Stimulated activated CD4-positive, alpha-beta T cell treated with anti-CD3 and anti-CD28 coated beads, Interleukin-4, amount 100 ng/mL, for 48 hours (primary cell): ENCODE measurements at regions not wholly inside any gene's neighbourhood (a gene's known extent, or its start where the extent isn't known, plus 50 kb on each side); places are given as distances from the start of the nearest gene placed in this dataset.
A peak's percentile ranks its signal among the peaks of the same experiment; 100 is the strongest.
"Not testable (repeated sequence)": the region's sequence is repeated elsewhere in the genome, so short reads cannot be mapped to it uniquely, and the experiment has no call there.

Experiments used
- DNase-seq, 2 donors: peaks; one replicate each; pipeline ENCODE4 v3.0.0-alpha.2; 2020; ENCODE audit warnings: low read depth in 2 of 2

DNA sequence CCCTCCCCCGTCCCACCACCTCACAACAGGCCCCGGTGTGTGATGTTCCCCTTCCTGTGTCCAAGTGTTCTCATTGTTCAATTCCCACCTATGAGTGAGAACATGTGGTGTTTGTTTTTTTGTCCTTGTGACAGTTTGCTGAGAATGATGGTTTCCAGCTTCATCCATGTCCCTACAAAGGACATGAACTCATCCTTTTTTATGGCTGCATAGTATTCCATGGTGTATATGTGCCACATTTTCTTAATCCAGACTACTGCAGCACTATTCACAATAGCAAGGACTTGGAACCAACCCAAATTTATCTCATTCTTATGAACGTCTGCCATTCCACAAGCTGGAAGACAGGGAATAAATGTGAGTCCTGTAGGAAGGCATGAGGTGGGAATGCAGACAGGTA, 79.6 kb upstream of the SLC6A11 start:
- DNase-seq = not testable (repeated sequence)

DNA sequence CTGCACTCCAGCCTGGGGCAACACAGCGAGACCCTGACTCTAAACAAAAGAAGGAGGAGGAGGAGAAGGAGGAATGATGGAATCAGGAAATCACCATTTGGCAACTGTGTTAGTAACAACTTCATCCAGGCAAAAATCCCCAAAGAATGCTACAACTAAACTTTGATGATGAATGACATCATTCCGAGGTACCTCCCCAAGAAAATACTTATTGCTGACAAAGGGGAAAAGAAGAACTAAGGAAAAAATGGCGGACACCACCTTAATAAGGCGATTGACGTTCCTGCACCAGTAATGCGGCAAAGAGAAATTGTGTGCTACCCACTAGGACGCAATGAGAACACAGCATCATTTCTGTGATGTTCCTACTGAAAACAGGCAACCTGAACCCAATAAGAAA, 78.2 kb upstream of the SLC6A11 start:
- no peak for DNase-seq

GRCh38 chr3:10738688-10739372, 77.2 kb upstream of the SLC6A11 start:
- DNase-seq = peak; percentile 58 to 76

DNA sequence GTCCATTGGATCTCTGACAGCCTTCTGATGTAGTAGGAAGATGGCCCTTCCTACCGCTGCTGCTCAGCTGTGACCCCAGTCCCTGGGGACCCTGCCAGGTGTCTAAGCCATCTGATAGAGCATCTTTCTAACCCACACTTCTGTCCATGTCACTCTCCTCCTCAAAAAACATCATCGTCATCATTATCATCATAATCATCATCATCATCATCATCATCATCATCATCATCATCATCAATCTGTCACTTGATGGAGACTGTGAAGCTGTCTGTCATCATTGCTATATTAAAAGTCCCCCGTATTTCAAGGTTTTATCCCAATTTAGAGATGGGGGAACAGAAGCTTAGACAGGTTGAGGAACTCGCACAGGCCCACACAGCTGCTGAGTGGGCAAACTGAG, 75.1 kb upstream of the SLC6A11 start:
- DNase-seq = no peak

GRCh38 chr3:10741891-10742671, 73.9 kb upstream of the SLC6A11 start:
- DNase-seq = no peak

DNA sequence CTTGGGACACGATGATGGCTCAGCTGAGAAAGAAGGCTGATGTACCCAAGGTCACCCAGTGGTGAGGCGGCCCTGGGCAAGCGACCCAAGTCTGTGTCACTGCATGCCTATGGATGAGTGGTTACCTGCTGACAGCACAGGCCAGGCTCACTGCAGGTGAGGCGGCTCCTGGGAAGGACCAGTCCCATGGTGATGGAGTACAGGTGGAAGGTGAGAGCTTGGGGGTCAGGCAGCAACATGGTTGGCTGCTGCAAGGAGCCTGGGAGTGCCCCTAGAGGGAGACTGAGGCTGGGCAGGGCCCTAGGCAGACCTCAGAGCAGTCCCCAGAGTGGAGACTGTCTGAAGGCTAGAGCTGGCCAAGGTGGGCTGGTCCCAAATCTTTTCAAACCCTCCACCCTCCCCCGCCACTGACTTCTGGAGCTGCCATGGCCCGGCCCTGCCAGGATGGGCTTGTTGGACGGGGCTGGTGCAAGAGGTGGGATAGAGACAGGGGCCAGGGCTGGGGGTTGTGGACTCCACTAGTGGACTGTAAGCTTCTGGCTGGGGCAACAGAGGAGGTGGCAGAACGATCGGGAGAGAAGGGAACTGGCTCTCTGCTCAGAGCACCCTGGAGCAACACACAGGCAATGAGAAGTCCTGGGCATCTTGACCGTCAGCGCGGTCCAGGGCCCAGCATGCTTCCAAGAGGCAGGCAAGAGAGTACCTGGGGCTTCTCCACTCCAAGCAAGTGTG, 72.5 kb upstream of the SLC6A11 start:
- no peak for DNase-seq

DNA sequence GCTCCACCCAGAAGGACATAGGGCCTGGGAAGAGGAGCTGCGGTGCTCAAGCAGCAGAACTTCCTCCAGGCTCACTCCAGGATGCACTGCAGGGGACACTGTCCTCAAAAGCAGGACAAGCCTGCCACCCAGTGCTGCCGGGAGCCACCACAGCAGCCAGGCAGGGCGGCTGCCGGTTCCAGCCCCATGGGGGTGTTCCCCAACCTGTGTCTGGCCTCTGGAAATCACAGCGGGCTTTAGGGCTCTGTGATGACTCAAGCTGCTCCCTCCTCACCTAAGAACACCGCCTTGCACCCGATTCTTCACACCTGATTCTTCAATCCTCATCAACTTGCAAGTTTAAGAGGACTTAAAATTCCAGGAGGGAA, 71.9 kb upstream of the SLC6A11 start:
- DNase-seq = peak in 1 of 2 donors; percentile 12

- no peak for DNase-seq
Observed at GRCh38 chr3:10745392-10745791, 70.6 kb upstream of the SLC6A11 start.

- DNase-seq = no peak
Observed at GRCh38 chr3:10746001-10746400, 70.0 kb upstream of the SLC6A11 start.

- DNase-seq = no peak
Observed at GRCh38 chr3:10746684-10747083, 69.3 kb upstream of the SLC6A11 start.

GRCh38 chr3:10747341-10747740, 68.7 kb upstream of the SLC6A11 start:
- no peak for DNase-seq

GRCh38 chr3:10748040-10748439, 68.0 kb upstream of the SLC6A11 start:
- DNase-seq = no peak

GRCh38 chr3:10753964-10754363, 62.1 kb upstream of the SLC6A11 start:
- peak; percentile 26 to 59 for DNase-seq

DNA sequence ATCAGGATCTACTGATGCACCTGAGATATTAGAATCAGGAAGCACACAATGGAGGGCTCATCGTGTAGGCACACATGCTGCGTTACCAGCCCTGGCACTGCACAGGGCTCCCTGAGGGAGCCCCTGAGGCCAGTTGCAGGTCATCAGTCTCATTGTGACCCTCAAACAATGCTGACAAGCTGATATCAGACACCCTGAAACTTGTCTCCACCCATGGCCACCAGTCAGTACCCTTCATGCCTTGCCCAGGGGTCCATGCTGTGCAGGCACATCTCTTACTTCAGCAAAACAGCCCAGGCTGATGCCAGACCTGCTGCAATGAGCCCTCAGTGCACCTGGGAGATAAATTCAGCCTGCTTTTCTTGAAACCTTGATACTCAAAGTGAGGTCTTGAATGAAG, 59.5 kb upstream of the SLC6A11 start:
- no peak for DNase-seq

DNA sequence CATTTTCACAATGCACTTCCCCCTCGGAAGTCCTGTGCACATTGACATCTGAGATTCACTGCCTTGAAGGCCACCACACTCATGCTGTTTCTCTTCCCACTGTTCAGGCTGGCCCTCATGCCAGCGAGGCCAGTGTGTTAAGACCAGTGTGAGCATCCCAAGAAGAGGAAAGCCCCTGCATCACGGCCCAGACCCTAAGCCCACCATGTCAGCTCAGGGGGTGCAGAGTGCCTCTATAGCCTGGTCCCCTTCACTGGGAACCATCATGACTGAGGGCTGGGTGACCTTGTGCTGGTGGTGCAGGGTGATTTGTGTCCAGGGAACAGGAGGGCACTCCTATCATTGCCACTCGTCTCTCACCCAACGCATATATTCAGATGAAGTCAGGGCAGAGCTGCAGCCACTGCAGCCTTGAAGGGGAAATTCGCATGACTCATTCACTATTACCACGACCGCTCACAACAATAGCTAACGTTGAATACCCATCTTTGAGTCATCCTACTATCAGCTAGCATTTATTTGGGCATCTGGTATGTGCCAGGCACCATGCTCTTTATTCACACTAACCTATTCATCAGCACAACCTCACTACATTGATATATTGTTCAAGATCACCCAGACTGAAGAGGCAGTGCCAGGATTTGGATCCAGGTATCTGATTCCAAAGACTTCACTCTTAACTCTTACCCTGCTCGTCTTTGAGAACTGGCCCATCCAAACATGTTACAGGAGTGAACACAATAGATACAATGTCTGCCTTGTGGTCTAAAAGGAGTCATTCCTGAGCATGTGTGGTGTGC, 58.8 kb upstream of the SLC6A11 start:
- no peak for DNase-seq

DNA sequence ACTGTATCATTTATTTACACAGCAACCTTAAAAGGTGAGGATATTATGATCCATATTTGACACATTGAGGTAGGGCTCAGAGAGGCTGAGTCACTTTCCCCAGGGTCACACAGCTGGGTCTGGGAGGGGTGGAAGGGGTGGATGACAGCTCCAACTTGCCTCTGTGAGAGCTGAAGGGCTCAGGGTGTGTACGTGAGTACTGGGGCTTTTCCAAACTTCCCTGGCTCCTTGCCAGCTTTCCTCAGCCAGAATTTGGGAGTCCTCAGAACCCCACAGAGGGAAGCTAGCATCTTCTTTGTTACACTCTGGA, 58.3 kb upstream of the SLC6A11 start:
- DNase-seq = peak in 1 of 2 donors; percentile 19

DNA sequence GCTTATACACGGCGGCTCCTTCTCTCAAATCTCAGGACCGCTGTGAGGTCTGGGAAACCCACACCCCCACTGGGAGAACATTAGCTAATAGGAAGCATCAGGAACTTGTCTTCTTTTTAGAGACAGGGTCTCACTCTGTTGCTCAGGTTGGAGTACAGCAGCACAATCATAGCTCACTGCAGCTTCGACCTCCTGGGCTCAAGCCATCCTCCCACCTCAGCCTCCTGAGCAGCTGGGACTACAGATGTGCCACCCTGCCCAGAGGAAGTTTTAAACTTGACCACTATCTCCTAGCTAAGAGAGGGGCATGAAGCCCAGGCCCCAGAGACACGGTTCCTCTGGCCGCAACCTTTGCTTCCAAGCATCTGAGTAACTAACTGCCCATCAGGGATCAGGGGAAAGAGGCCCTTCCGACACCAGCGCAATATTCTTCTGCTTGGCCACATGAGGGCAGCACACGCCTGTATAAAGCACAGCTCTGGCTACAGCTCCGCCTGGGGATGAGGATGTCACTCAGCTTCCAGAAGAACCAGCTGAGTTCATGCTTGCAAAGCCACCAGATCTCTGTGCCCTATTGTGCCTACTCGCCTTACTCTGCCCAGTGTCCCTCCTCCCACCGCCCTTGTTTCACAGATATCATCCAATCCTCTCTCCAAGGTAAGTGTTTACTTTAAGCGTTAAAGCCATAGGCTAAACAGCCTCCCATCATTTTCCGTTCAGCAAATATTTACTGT, 57.6 kb upstream of the SLC6A11 start:
- peak; percentile 24 to 35 for DNase-seq

DNA sequence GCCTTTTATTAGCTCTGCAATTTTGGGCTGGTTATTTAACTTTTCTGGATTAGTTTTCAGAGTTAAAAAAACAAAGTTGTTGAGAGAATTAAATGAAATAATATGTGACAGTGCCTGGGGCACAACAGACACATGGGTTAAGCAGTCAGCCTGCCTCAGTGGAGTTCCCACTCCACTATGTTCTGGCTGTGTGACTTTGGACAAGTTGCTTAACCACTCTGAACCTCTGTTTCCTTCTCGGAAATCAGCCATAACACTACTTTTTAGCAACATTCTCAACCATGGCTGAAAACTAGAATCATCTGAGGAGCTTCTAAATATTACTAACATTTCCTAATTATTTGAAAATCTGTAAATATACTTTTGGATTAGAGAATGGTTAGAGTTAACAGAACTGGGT, 56.5 kb upstream of the SLC6A11 start:
- no peak for DNase-seq

GRCh38 chr3:10760199-10760598, 55.8 kb upstream of the SLC6A11 start:
- no peak for DNase-seq

- no peak for DNase-seq
Observed at GRCh38 chr3:10761583-10761982, 54.4 kb upstream of the SLC6A11 start.

DNA sequence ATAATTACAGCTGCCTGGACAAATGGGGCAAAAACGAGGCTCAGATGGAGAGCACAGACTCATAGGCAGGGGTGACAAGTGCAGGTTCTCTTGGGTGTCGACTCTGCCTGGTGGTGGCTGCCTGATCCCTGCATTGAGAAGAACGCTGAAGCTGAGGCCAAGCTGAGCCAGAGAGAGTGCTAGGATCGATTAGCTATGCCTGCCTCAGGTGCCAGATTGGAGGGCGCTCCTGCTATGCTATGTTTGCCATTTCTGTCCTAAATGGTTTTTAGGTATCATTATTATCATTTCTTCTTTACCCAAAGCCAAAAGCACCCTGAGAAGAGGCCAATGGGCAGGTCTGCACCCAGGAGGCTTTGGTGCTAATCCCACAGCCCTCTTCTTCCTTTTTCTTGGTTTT, 53.9 kb upstream of the SLC6A11 start:
- no peak for DNase-seq
